ENCODE measurements at regions not wholly inside any gene's neighbourhood (a gene's known extent, or its start where the extent isn't known, plus 50 kb on each side); places are given as distances from the start of the nearest gene placed in this dataset.

DNA sequence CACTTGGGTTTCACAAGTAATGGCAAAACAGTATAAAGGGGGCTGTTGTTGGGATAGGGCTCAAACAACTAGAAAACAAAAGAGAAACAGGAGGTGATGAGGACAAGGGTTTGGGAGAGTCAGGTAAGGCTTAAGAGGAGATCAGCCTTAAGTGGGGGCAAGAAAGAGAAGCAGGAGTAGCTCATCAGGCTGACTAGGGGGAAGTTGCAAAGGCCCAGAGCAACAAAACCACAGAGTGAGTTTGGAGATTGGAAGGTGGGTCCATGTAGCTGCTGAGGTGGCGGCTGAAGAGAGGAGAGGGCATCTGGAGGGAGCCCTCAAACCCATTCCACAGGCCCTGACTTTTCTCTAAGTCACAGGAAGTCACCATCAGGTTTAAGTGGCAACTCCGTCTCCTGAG, 126.0 kb downstream of the MREG start:
- TF ChIP-seq, protein P1, sequence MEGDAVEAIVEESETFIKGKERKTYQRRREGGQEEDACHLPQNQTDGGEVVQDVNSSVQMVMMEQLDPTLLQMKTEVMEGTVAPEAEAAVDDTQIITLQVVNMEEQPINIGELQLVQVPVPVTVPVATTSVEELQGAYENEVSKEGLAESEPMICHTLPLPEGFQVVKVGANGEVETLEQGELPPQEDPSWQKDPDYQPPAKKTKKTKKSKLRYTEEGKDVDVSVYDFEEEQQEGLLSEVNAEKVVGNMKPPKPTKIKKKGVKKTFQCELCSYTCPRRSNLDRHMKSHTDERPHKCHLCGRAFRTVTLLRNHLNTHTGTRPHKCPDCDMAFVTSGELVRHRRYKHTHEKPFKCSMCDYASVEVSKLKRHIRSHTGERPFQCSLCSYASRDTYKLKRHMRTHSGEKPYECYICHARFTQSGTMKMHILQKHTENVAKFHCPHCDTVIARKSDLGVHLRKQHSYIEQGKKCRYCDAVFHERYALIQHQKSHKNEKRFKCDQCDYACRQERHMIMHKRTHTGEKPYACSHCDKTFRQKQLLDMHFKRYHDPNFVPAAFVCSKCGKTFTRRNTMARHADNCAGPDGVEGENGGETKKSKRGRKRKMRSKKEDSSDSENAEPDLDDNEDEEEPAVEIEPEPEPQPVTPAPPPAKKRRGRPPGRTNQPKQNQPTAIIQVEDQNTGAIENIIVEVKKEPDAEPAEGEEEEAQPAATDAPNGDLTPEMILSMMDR (IDR thresholded peaks at IDR 0.05) = no peak
- no peak for TF ChIP-seq POLR2A (IDR thresholded peaks at IDR 0.05)
